ENCODE measurements at regions not wholly inside any gene's neighbourhood (a gene's known extent, or its start where the extent isn't known, plus 50 kb on each side); places are given as distances from the start of the nearest gene placed in this dataset.

GRCh38 chr1:219560856-219561255 is 52.0 kb downstream of the ZC3H11B start:
- ATAC-seq (no peak), DNase-seq (ENCODE audit: low spot score) (no peak)
- TF ChIP-seq ZNF425 (CRISPR knock-in tag; conservative IDR thresholded peaks at IDR 0.05) (no peak), ZNF121 (CRISPR knock-in tag; IDR thresholded peaks at IDR 0.05) (no peak), ELF4 (CRISPR knock-in tag; IDR thresholded peaks at IDR 0.05; ENCODE audit: low read depth) (no peak), SP1 (CRISPR knock-in tag; conservative IDR thresholded peaks at IDR 0.05) (no peak), TEAD1 (CRISPR knock-in tag; IDR thresholded peaks at IDR 0.05) (no peak), E2F4 (CRISPR knock-in tag; IDR thresholded peaks at IDR 0.05; ENCODE audit: borderline replicate concordance, low read depth) (no peak), PRDM15 (CRISPR knock-in tag; IDR thresholded peaks at IDR 0.05) (no peak), ZBTB43 (CRISPR knock-in tag; IDR thresholded peaks at IDR 0.05) (no peak), NR3C1 (CRISPR knock-in tag; conservative IDR thresholded peaks at IDR 0.05; ENCODE audit: low read depth) (no peak), TCF7 (CRISPR knock-in tag; IDR thresholded peaks at IDR 0.05; ENCODE audit: low read depth) (no peak)
- TF ChIP-seq, protein P1, sequence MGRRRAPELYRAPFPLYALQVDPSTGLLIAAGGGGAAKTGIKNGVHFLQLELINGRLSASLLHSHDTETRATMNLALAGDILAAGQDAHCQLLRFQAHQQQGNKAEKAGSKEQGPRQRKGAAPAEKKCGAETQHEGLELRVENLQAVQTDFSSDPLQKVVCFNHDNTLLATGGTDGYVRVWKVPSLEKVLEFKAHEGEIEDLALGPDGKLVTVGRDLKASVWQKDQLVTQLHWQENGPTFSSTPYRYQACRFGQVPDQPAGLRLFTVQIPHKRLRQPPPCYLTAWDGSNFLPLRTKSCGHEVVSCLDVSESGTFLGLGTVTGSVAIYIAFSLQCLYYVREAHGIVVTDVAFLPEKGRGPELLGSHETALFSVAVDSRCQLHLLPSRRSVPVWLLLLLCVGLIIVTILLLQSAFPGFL (CRISPR knock-in tag; IDR thresholded peaks at IDR 0.05; ENCODE audit: borderline replicate concordance), result no peak
- ChIA-PET CTCF (no interaction called here), POLR2A (no interaction called here)
- Mint-ChIP-seq H3K27me3 (ENCODE audit: low read depth) (no peaks in the 10 kb centered on the region), H3K36me3 (no peaks in the 10 kb centered on the region), H3K4me3 (no peak overlapping the region), H3K9me3 (no peaks in the 10 kb centered on the region), H3K4me1 (peaks cover 16% of the 10 kb centered on the region), H3K27ac (no peak overlapping the region)

GRCh38 chr1:219559899-219560298 is 53.0 kb downstream of the ZC3H11B start:
- Mint-ChIP-seq H3K27me3 (ENCODE audit: low read depth) (no peaks in the 10 kb centered on the region; the same call in 1 of the 2 replicates), H3K4me3 (no peak overlapping the region), H3K36me3 (no peaks in the 10 kb centered on the region), H3K27ac (no peak overlapping the region), H3K4me1 (peaks cover 18% of the 10 kb centered on the region), H3K9me3 (no peaks in the 10 kb centered on the region)
- TF ChIP-seq ZBTB21 (CRISPR knock-in tag; IDR thresholded peaks at IDR 0.05; ENCODE audit: borderline replicate concordance), result no peak
- no peak for TF ChIP-seq USF1 (CRISPR knock-in tag; IDR thresholded peaks at IDR 0.05)
- TF ChIP-seq ATF2 (CRISPR knock-in tag; IDR thresholded peaks at IDR 0.05; ENCODE audit: borderline replicate concordance, low read depth), result no peak
- TF ChIP-seq, protein P2, sequence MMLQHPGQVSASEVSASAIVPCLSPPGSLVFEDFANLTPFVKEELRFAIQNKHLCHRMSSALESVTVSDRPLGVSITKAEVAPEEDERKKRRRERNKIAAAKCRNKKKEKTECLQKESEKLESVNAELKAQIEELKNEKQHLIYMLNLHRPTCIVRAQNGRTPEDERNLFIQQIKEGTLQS (CRISPR knock-in tag; conservative IDR thresholded peaks at IDR 0.05), result no peak
- CTCF ChIA-PET, result no interaction called here
- POLR2A ChIA-PET, result no interaction called here
- ATAC-seq (no peak), DNase-seq (ENCODE audit: low spot score) (no peak)
